IMR-90 (cell line): ENCODE measurements at regions not wholly inside any gene's neighbourhood (a gene's known extent, or its start where the extent isn't known, plus 50 kb on each side); places are given as distances from the start of the nearest gene placed in this dataset.

ENCODE experiments used
- ATAC-seq: fragments of 200-7000 bp; cut with Tn5 transposase; 2 replicates; pipeline ENCODE4 v1.9.1; 2020; ENCODE audit warnings: low read depth, mild to moderate bottlenecking, moderate library complexity
- BruUV-seq: library from RNA; stranded (reverse); fragments of 400-500 nt; replicated peaks from 2 replicates; lab custom pipeline; 2021; lab: Mats Ljungman, UMichigan
- CTCF ChIA-PET: fragments of 300-600 bp; formaldehyde crosslinking; extraction: SDS; loops from one replicate; lab custom pipeline; 2021; ENCODE audit warnings: antibody characterized with exemption; lab: Yijun Ruan, JAX
- POLR2A ChIA-PET: fragments of 300-600 bp; sonication (Branson Sonifier 250); formaldehyde crosslinking; loops from one replicate; lab custom pipeline; 2022; ENCODE audit warnings: antibody characterized with exemption; ENCODE audit not compliant: unreplicated experiment; lab: Charles Lee
- DNase-seq: peaks from one replicate; pipeline ENCODE4 v3.0.0; 2013
- H2AFZ ChIP-seq: replicated peaks from 2 replicates; pipeline ENCODE3; 2013; ENCODE audit warnings: low read length, mild to moderate bottlenecking; ENCODE audit not compliant: poor library complexity
- H2AK5ac ChIP-seq: 2 replicates; pipeline ENCODE4 v1.6.1; 2013; ENCODE audit warnings: low read depth, low read length, inconsistent platforms
- H2AK9ac ChIP-seq: replicated peaks from 2 replicates; pipeline ENCODE3; 2013; ENCODE audit warnings: mild to moderate bottlenecking, low read depth, low read length, moderate library complexity; ENCODE audit not compliant: poor library complexity
- H2BK120ac ChIP-seq: 2 replicates; pipeline ENCODE4 v1.6.1; 2013; ENCODE audit warnings: low read depth, low read length, inconsistent platforms
- H2BK15ac ChIP-seq: 3 replicates; pipeline ENCODE4 v1.6.1; 2013; ENCODE audit warnings: low read depth, low read length, inconsistent platforms
- H2BK20ac ChIP-seq: 2 replicates; pipeline ENCODE4 v1.6.1; 2013; ENCODE audit warnings: low read depth, mild to moderate bottlenecking, inconsistent platforms, low read length, moderate library complexity
- H2BK5ac ChIP-seq: 2 replicates; pipeline ENCODE4 v1.6.1; 2013; ENCODE audit warnings: mild to moderate bottlenecking, low read depth, low read length, inconsistent platforms; ENCODE audit not compliant: poor library complexity, severe bottlenecking
- H3K14ac ChIP-seq: replicated peaks from 2 replicates; pipeline ENCODE4 v1.6.1; 2013; ENCODE audit warnings: low read depth, low read length, inconsistent platforms
- H3K18ac ChIP-seq: 2 replicates; pipeline ENCODE4 v1.6.1; 2013; ENCODE audit warnings: low read depth, low read length, control low read depth
- H3K23ac ChIP-seq: 2 replicates; pipeline ENCODE4 v1.6.1; 2013; ENCODE audit warnings: low read depth, low read length, inconsistent platforms
- H3K27ac ChIP-seq: 2 replicates; pipeline ENCODE4 v1.5.1; 2013; ENCODE audit warnings: mild to moderate bottlenecking, control low read depth, low read length; ENCODE audit not compliant: insufficient read depth
- H3K27me3 ChIP-seq: 2 replicates; pipeline ENCODE4 v1.6.1; 2013; ENCODE audit warnings: low read length; ENCODE audit not compliant: control insufficient read depth, insufficient read depth
- H3K36me3 ChIP-seq: 2 replicates; pipeline ENCODE4 v1.6.1; 2013; ENCODE audit warnings: low read length, mixed read lengths; ENCODE audit not compliant: control insufficient read depth, insufficient read depth
- H3K4ac ChIP-seq: 2 replicates; pipeline ENCODE4 v1.6.1; 2013; ENCODE audit warnings: low read depth, low read length, inconsistent platforms
- H3K4me1 ChIP-seq: 2 replicates; pipeline ENCODE4 v1.6.1; 2013; ENCODE audit warnings: low read length, mixed read lengths; ENCODE audit not compliant: control insufficient read depth, insufficient read depth
- H3K4me2 ChIP-seq: 2 replicates; pipeline ENCODE4 v1.6.1; 2013; ENCODE audit warnings: low read depth, mild to moderate bottlenecking, control low read depth, low read length, moderate library complexity
- H3K4me3 ChIP-seq: 2 replicates; pipeline ENCODE4 v1.5.1; 2013; ENCODE audit warnings: low read depth, mild to moderate bottlenecking, control low read depth, low read length, moderate library complexity; ENCODE audit not compliant: insufficient read depth
- H3K56ac ChIP-seq: 2 replicates; pipeline ENCODE4 v1.6.1; 2013; ENCODE audit warnings: low read length, inconsistent platforms; ENCODE audit not compliant: insufficient read depth; ENCODE audit errors: extremely low read depth
- H3K79me1 ChIP-seq, 2 experiments: 2 replicates each; pipeline ENCODE4 v1.6.1; 2013; ENCODE audit warnings: low read length in 2 of 2, inconsistent platforms in 1 of 2, low read depth in 1 of 2
- H3K9ac ChIP-seq: 2 replicates; pipeline ENCODE4 v1.6.1; 2013; ENCODE audit warnings: low read depth, low read length, control low read depth
- H3K9me1 ChIP-seq: 2 replicates; pipeline ENCODE4 v1.6.1; 2013; ENCODE audit warnings: low read length, inconsistent platforms; ENCODE audit not compliant: insufficient read depth
- H3K9me3 ChIP-seq: 2 replicates; pipeline ENCODE4 v1.6.1; 2013; ENCODE audit warnings: low read length; ENCODE audit not compliant: control insufficient read depth, insufficient read depth
- H4K20me1 ChIP-seq: 2 replicates; pipeline ENCODE4 v1.6.1; 2013; ENCODE audit warnings: low read length, inconsistent platforms; ENCODE audit not compliant: insufficient read depth
- H4K5ac ChIP-seq: 2 replicates; pipeline ENCODE4 v1.6.1; 2013; ENCODE audit warnings: mild to moderate bottlenecking, low read depth, low read length, control low read depth
- H4K8ac ChIP-seq, 2 experiments: 2 replicates each; pipeline ENCODE4 v1.6.1; 2013; ENCODE audit warnings: low read depth in 2 of 2, low read length in 2 of 2, control low read depth in 1 of 2, inconsistent platforms in 1 of 2
- H4K91ac ChIP-seq: 2 replicates; pipeline ENCODE4 v1.6.1; 2013; ENCODE audit warnings: low read depth, low read length, inconsistent platforms; ENCODE audit not compliant: insufficient read depth
- BHLHE40 ChIP-seq: fragments of 150-350 bp; IDR thresholded peaks from 2 replicates; pipeline ENCODE4 v1.6.1; 2016; ENCODE audit warnings: mild to moderate bottlenecking, low read depth, low read length
- CHD1 ChIP-seq: IDR thresholded peaks from 2 replicates; pipeline ENCODE4 v1.6.1; 2012; ENCODE audit warnings: low read depth, low read length, improper control_type of control experiment
- FOS ChIP-seq: fragments of 150-350 bp; IDR thresholded peaks from 2 replicates; pipeline ENCODE4 v1.6.1; 2016; ENCODE audit warnings: low read depth, low read length
- MAFK ChIP-seq: IDR thresholded peaks from 2 replicates; pipeline ENCODE4 v1.6.1; 2012; ENCODE audit warnings: low read depth, low read length, improper control_type of control experiment
- MAZ ChIP-seq: IDR thresholded peaks from 2 replicates; pipeline ENCODE4 v1.6.1; 2012; ENCODE audit warnings: low read depth, mild to moderate bottlenecking, low read length, improper control_type of control experiment, moderate library complexity, borderline replicate concordance
- MXI1 ChIP-seq: IDR thresholded peaks from 2 replicates; pipeline ENCODE4 v1.6.1; 2012; ENCODE audit warnings: low read depth, mild to moderate bottlenecking, low read length, moderate library complexity, borderline replicate concordance
- NFE2L2 ChIP-seq: fragments of 150-350 bp; IDR thresholded peaks from 2 replicates; pipeline ENCODE4 v1.6.1; 2016; ENCODE audit warnings: low read depth, mild to moderate bottlenecking, low read length
- POLR2A ChIP-seq: IDR thresholded peaks from 2 replicates; pipeline ENCODE4 v1.6.1; 2012; ENCODE audit warnings: mild to moderate bottlenecking, low read depth, low read length
- RAD21 ChIP-seq: IDR thresholded peaks from 2 replicates; pipeline ENCODE4 v1.6.1; 2012; ENCODE audit warnings: low read length, improper control_type of control experiment
- RCOR1 ChIP-seq: IDR thresholded peaks from 2 replicates; pipeline ENCODE4 v1.6.1; 2012; ENCODE audit warnings: mild to moderate bottlenecking, low read length, improper control_type of control experiment; ENCODE audit not compliant: insufficient replicate concordance
- RFX5 ChIP-seq: IDR thresholded peaks from 2 replicates; pipeline ENCODE4 v1.8.0; 2012; ENCODE audit warnings: low read depth, mild to moderate bottlenecking, low read length, moderate library complexity
- SMC3 ChIP-seq: fragments of 150-350 bp; IDR thresholded peaks from 2 replicates; pipeline ENCODE4 v1.6.1; 2016; ENCODE audit warnings: low read depth, mild to moderate bottlenecking, antibody characterized with exemption, low read length, moderate library complexity
- dilution Hi-C: fragments of 300-500 bp; cut with HindIII; formaldehyde crosslinking; loops from one replicate; pipeline ENCODE4 v1.14.3; 2018; ENCODE audit warnings: low sequenced_read_pairs; ENCODE audit not compliant: unreplicated experiment
- in situ Hi-C: fragments of 300-500 bp; cut with MboI; formaldehyde crosslinking; loops from 3 replicates; pipeline ENCODE4 v1.14.3; 2019; ENCODE audit warnings: low sequenced_read_pairs, inconsistent platforms, mixed read lengths
- intact Hi-C: fragments of 100-400 bp; cut with micrococcal nuclease; formaldehyde crosslinking; loops from 2 replicates; pipeline ENCODE4 v1.10.0; 2022
- TF ChIP-seq, protein P1 (sequence below): fragments of 150-350 bp; IDR thresholded peaks from 2 replicates; pipeline ENCODE4 v1.6.1; 2017; ENCODE audit warnings: mild to moderate bottlenecking, antibody characterized with exemption, low read length, low read depth
- TF ChIP-seq, protein P2 (sequence below): fragments of 150-350 bp; IDR thresholded peaks from 2 replicates; pipeline ENCODE4 v1.6.1; 2016; ENCODE audit warnings: low read depth, mild to moderate bottlenecking, low read length, moderate library complexity, borderline replicate concordance
- TF ChIP-seq, protein P3 (sequence below): conservative IDR thresholded peaks from 2 replicates; pipeline ENCODE4 v1.5.1; 2012; ENCODE audit warnings: mild to moderate bottlenecking, low read depth, low read length, improper control_type of control experiment

DNA sequence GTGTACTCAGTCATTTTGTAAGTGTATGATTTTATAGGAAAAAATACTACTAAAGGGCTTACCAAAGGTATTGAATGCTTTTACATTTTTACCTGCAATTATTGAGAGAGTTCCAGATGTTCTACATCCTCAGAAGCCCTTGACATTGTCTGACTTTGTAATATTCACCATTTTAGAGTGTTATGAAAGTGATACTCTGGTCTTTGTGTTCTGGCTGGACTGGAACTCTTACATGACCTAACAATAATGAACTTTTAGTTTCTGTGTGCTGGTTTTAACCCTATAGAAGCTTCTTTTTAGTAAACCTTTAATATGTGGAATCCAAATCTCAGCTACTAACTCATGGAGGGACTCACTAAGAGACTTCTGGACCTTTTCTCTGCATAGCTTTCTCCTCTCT, 478.8 kb upstream of the SPANXN1 start:
- Histone ChIP-seq H3K27ac (no peak overlapping the region), H3K23ac (no peak overlapping the region), H2BK15ac (no peak overlapping the region), H3K14ac (no peak overlapping the region), H4K8ac (no peak overlapping the region), H3K9me1 (no peaks in the 10 kb centered on the region), H2AFZ (no peak overlapping the region), H3K36me3 (no peaks in the 10 kb centered on the region), H3K4me1 (no peaks in the 10 kb centered on the region), H3K79me1 (no peaks in the 10 kb centered on the region), H2AK5ac (no peak overlapping the region), H3K56ac (no peak overlapping the region), H4K5ac (no peak overlapping the region), H3K18ac (no peak overlapping the region), H3K27me3 (no peaks in the 10 kb centered on the region), H3K4ac (no peak overlapping the region), H2BK120ac (no peak overlapping the region), H4K91ac (no peak overlapping the region), H3K9ac (no peak overlapping the region), H3K4me2 (no peak overlapping the region), H2BK20ac (no peak overlapping the region), H4K20me1 (no peaks in the 10 kb centered on the region), H3K4me3 (no peak overlapping the region), H2BK5ac (no peak overlapping the region), H3K9me3 (no peaks in the 10 kb centered on the region), H2AK9ac (no peak overlapping the region)
- in situ Hi-C loops = no loop called here
- dilution Hi-C loops = no loop called here
- TF ChIP-seq, protein P1, sequence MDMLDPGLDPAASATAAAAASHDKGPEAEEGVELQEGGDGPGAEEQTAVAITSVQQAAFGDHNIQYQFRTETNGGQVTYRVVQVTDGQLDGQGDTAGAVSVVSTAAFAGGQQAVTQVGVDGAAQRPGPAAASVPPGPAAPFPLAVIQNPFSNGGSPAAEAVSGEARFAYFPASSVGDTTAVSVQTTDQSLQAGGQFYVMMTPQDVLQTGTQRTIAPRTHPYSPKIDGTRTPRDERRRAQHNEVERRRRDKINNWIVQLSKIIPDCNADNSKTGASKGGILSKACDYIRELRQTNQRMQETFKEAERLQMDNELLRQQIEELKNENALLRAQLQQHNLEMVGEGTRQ = no peak
- TF ChIP-seq FOS (no peak), CHD1 (no peak), BHLHE40 (no peak), NFE2L2 (no peak), SMC3 (no peak), RFX5 (no peak), RCOR1 (no peak), MXI1 (no peak), MAZ (no peak), MAFK (no peak), RAD21 (no peak), POLR2A (no peak)
- TF ChIP-seq, protein P2, sequence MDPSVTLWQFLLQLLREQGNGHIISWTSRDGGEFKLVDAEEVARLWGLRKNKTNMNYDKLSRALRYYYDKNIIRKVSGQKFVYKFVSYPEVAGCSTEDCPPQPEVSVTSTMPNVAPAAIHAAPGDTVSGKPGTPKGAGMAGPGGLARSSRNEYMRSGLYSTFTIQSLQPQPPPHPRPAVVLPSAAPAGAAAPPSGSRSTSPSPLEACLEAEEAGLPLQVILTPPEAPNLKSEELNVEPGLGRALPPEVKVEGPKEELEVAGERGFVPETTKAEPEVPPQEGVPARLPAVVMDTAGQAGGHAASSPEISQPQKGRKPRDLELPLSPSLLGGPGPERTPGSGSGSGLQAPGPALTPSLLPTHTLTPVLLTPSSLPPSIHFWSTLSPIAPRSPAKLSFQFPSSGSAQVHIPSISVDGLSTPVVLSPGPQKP = no peak
- TF ChIP-seq, protein P3, sequence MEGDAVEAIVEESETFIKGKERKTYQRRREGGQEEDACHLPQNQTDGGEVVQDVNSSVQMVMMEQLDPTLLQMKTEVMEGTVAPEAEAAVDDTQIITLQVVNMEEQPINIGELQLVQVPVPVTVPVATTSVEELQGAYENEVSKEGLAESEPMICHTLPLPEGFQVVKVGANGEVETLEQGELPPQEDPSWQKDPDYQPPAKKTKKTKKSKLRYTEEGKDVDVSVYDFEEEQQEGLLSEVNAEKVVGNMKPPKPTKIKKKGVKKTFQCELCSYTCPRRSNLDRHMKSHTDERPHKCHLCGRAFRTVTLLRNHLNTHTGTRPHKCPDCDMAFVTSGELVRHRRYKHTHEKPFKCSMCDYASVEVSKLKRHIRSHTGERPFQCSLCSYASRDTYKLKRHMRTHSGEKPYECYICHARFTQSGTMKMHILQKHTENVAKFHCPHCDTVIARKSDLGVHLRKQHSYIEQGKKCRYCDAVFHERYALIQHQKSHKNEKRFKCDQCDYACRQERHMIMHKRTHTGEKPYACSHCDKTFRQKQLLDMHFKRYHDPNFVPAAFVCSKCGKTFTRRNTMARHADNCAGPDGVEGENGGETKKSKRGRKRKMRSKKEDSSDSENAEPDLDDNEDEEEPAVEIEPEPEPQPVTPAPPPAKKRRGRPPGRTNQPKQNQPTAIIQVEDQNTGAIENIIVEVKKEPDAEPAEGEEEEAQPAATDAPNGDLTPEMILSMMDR = no peak
- ATAC-seq (no peak), DNase-seq (no peak)
- BruUV-seq = no TSS peak
- CTCF ChIA-PET = no interaction called here
- POLR2A ChIA-PET = no interaction called here
- intact Hi-C loops = no loop called here
